Right lobe of liver (tissue), 6 donors: ENCODE measurements at regions not wholly inside any gene's neighbourhood (a gene's known extent, or its start where the extent isn't known, plus 50 kb on each side); places are given as distances from the start of the nearest gene placed in this dataset.
A peak's percentile ranks its signal among the peaks of the same experiment; 100 is the strongest.

Experiments
- ATAC-seq, 4 donors: fragments of 200-7000 bp; cut with Tn5 transposase; one replicate each; pipeline ENCODE4 v1.9.1; 2020; ENCODE audit warnings: mild to moderate bottlenecking in 4 of 4, moderate library complexity in 4 of 4
- DNase-seq, 3 donors: peaks; one replicate each; pipeline ENCODE4 v3.0.0-alpha.2; 2020
- H3K27ac ChIP-seq, 3 donors: fragments of 200-600 bp; one replicate each; pipeline ENCODE4 v1.8.0; 2022
- H3K27me3 ChIP-seq, 2 donors: fragments of 200-600 bp; one replicate each; pipeline ENCODE4 v1.8.0; 2022
- H3K36me3 ChIP-seq, 4 donors: fragments of 200-600 bp; sonication (generic) in 1 of 4; one replicate each; pipeline versions ENCODE4 v1.5.1 to v1.8.0; 2017 to 2022; ENCODE audit warnings: control low read depth in 1 of 4
- H3K4me1 ChIP-seq, 4 donors: fragments of 200-600 bp; sonication (generic) in 1 of 4; one replicate each; pipeline versions ENCODE4 v1.5.1 to v1.8.0; 2017 to 2022; ENCODE audit warnings: control low read depth in 1 of 4
- H3K4me3 ChIP-seq, 3 donors: fragments of 200-600 bp; one replicate each; pipeline ENCODE4 v1.8.0; 2022
- H3K9me3 ChIP-seq, 4 donors: fragments of 200-600 bp; sonication (generic) in 1 of 4; one replicate each; pipeline versions ENCODE4 v1.5.1 to v1.8.0; 2017 to 2022; ENCODE audit warnings: control low read depth in 1 of 4
- POLR2A ChIP-seq: fragments of 450-650 bp; IDR thresholded peaks from one replicate; pipeline ENCODE4 v1.6.1; 2017; ENCODE audit warnings: antibody characterized with exemption, mild to moderate bottlenecking
- WGBS: methylation state at CpG from one replicate; pipeline ENCODE4 v1.1.6; 2018; ENCODE audit warnings: low coverage, low lambda C conversion rate; ENCODE audit not compliant: insufficient coverage; ENCODE audit errors: missing lambda C conversion rate; 5-methylcytosine and 5-hydroxymethylcytosine counted together
- intact Hi-C, 2 donors: fragments of 100-400 bp; cut with DNase I; formaldehyde crosslinking; loops; one replicate each; pipeline versions ENCODE4 v1.11.2 to v1.14.1; 2022
- TF ChIP-seq, protein P1 (sequence below), 4 donors: fragments of 200-600 bp in 3 of 4; fragments of 450-650 bp in 1 of 4; IDR thresholded peaks; one replicate each; pipeline versions ENCODE4 v1.5.1 to v1.8.0; 2016 to 2022; ENCODE audit warnings: antibody characterized with exemption in 4 of 4, mild to moderate bottlenecking in 2 of 4
- donor health status: DM: no; HTN: yes; CAD: no.
- donor health status: DM: no; HTN: no; CAD: no.
- donor health status: DM: no; HTN: no; CAD: no.
- donor health status: DM: no; HTN: yes; CAD: no.
- donor health status: DM: no; HTN: yes; CAD: no.

DNA sequence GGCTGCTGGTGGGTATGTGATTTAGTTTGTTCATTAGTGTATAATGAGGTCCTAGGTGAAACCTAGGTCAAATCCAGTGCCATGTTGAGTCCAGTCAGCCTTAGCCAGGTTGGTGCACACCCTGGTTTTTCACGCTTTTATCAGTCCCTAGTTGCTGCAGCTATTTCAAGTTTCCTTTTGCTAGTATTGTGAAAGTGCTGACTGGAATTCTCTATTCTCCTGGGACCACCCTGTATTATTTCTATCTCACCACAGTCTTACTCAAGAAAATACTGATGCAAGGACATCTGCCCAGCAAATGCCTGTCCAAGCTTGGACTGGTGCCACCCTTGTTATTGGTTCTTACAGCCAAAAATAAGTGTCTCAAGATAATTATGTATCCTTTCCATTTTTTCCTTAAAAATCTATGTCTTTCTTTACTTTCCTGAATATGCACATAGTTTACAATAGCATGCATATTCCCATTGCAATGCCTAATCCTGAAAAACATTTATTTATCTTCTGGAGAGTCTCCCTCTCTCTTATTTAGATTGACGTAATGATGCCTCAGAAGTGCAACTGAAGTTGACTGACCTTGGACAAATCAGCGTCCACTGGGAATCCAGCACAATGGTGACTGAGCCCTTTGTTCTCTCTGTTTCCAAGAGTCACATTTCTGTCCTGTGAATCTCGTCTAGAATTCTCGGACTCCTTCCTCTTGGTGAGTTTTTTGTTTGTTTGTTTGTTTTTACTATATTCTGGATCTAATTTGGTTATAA, 1075.0 kb downstream of the CDH9 start:
- Histone ChIP-seq H3K4me1 (peaks cover 0 to 4% (median 0%) of the 10 kb centered on the region in 4 donors), H3K27ac (peak overlapping the region; percentile 46 to 82 (median 81)), H3K36me3 (no peaks in the 10 kb centered on the region), H3K4me3 (peak overlapping the region; percentile 20 to 45 (median 39)), H3K27me3 (no peaks in the 10 kb centered on the region), H3K9me3 (no peaks in the 10 kb centered on the region)
- ATAC-seq (peak; percentile 81 to 89 (median 84)), DNase-seq (peak in 2 of 3 donors; percentile 48 to 52)
- TF ChIP-seq, protein P1, sequence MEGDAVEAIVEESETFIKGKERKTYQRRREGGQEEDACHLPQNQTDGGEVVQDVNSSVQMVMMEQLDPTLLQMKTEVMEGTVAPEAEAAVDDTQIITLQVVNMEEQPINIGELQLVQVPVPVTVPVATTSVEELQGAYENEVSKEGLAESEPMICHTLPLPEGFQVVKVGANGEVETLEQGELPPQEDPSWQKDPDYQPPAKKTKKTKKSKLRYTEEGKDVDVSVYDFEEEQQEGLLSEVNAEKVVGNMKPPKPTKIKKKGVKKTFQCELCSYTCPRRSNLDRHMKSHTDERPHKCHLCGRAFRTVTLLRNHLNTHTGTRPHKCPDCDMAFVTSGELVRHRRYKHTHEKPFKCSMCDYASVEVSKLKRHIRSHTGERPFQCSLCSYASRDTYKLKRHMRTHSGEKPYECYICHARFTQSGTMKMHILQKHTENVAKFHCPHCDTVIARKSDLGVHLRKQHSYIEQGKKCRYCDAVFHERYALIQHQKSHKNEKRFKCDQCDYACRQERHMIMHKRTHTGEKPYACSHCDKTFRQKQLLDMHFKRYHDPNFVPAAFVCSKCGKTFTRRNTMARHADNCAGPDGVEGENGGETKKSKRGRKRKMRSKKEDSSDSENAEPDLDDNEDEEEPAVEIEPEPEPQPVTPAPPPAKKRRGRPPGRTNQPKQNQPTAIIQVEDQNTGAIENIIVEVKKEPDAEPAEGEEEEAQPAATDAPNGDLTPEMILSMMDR (IDR thresholded peaks at IDR 0.05), result no peak
- no peak for TF ChIP-seq POLR2A
- intact Hi-C loops, result no loop called here
- 23% methylated on average over 5 of the region's 5 CpGs for WGBS

DNA sequence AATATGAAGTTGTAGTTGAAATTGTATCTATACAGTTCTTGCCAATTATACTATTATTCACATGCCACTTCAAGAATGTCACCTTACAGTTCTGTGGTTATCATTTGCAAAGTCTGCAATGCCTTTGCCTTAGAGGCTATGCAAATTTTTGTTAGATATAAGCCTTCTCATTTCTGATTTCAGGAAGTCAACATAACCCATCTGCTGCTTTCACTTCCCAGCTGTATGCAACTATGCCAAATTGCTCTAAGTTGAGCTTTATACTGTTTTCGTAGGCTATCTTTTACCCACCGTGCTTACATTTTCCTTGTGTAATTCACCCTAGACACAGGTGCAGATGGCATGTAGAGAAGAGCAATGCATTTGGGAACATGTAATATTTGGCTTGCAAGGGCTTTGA, 1083.0 kb downstream of the CDH9 start:
- TF ChIP-seq, protein P1 (IDR thresholded peaks at IDR 0.05), result no peak
- no peak for TF ChIP-seq POLR2A
- no peaks in the 10 kb centered on the region for H3K36me3 ChIP-seq
- H3K4me1 ChIP-seq, result no peaks in the 10 kb centered on the region
- WGBS, result 51% methylated on average over 2 of the region's 2 CpGs
- intact Hi-C loops, result no loop called here
- no peak overlapping the region for H3K4me3 ChIP-seq
- H3K27ac ChIP-seq, result no peak overlapping the region
- DNase-seq, result no peak
- no peaks in the 10 kb centered on the region for H3K9me3 ChIP-seq
- ATAC-seq, result no peak
- H3K27me3 ChIP-seq, result no peaks in the 10 kb centered on the region

DNA sequence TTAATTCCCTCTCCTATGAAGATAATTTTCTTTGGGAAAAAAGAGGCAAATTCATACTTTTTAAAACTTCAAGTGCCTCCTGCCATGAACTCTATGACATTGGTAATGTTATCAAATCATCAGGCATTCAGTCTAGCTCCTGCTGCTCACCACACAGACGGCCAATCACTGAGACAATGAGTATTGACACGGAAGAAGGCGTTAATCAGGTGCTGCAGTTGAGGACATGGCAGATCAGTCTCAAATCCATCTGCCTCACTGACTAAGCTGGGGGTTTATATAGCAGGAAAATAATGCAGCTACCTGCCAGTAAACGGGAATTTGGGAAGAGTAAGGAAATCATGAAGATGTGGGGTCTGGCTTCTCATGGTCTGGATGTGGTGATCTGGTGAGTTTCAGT, 1087.7 kb downstream of the CDH9 start:
- Histone ChIP-seq H3K36me3 (no peaks in the 10 kb centered on the region), H3K9me3 (no peaks in the 10 kb centered on the region), H3K27me3 (no peaks in the 10 kb centered on the region), H3K4me1 (no peaks in the 10 kb centered on the region), H3K27ac (no peak overlapping the region), H3K4me3 (no peak overlapping the region)
- no peak for ATAC-seq
- intact Hi-C loops, result no loop called here
- 38% methylated on average over 3 of the region's 4 CpGs for WGBS
- no peak for TF ChIP-seq POLR2A
- TF ChIP-seq, protein P1 (IDR thresholded peaks at IDR 0.05), result no peak
- DNase-seq, result no peak

DNA sequence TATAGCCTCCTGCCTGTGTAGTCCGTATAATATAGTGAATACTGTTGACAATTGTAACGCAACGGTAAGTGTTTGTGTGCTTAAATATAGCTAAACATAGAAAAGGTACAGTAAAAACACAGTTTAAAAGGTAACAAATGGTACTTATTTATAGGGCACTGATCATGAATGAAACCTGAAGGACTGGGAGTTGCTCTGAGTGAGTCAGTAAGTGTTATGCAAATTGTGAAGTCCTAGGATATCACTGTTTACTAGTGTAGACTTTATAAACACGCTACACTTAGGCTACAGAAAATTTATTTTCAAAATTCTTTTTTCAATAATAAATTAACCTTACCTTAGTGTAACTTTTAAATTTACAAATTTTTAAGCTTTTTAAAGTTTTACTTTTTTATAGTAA, 1090.1 kb downstream of the CDH9 start:
- no peaks in the 10 kb centered on the region for H3K9me3 ChIP-seq
- no peak for TF ChIP-seq POLR2A
- no peaks in the 10 kb centered on the region for H3K4me1 ChIP-seq
- H3K36me3 ChIP-seq, result no peaks in the 10 kb centered on the region
- DNase-seq (no peak), ATAC-seq (no peak)
- 90% methylated on average over 4 of the region's 4 CpGs for WGBS
- no peak overlapping the region for H3K27ac ChIP-seq
- no peaks in the 10 kb centered on the region for H3K27me3 ChIP-seq
- intact Hi-C loops, result no loop called here
- no peak overlapping the region for H3K4me3 ChIP-seq

DNA sequence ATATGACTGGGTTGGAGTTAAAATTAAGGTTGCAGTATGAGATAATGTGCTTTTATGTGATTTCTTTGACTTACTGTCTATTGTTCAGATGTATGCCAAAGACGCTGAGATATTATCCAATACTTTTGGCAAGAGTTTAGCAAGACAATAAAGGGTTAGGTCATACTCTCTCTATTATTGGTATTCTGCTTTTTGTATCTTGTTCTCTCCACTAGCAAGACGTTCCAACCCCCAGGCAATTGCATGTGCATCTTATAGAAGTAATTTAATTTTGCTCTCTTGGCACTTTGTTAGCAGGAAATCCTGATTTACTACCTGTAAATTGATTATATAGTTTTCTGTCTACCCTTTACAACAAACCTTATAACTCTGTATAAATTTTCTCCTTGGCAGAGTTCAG, 1093.6 kb downstream of the CDH9 start:
- Histone ChIP-seq H3K36me3 (no peaks in the 10 kb centered on the region), H3K27me3 (no peaks in the 10 kb centered on the region), H3K4me3 (no peak overlapping the region), H3K27ac (no peak overlapping the region), H3K4me1 (no peaks in the 10 kb centered on the region), H3K9me3 (no peaks in the 10 kb centered on the region)
- TF ChIP-seq POLR2A, result no peak
- TF ChIP-seq, protein P1 (IDR thresholded peaks at IDR 0.05), result no peak
- no peak for ATAC-seq
- DNase-seq, result no peak
- 62% methylated on average over 2 of the region's 2 CpGs for WGBS
- intact Hi-C loops, result no loop called here
